ENCODE measurements at regions not wholly inside any gene's neighbourhood (a gene's known extent, or its start where the extent isn't known, plus 50 kb on each side); places are given as distances from the start of the nearest gene placed in this dataset.

DNA sequence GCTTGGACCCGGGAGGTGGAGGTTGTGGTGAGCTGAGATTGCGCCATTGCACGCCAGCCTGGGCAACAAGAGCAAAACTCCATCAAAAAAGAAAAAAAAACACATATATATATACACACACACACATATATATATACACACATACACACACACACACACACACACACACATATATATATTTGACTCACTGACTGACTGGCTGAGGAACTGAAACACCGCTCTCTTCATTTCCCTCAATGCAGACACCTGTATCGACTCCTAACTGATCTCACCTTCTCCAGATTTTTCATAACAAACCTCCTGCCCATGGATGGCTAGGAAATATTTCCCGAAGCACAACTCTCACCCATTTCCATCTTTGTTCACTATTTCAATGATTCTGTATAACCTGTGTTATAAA lies 140.7 kb upstream of the ANO3 start:
- Histone ChIP-seq H3K27ac (ENCODE audit: low read length) (no peak overlapping the region), H3K9me3 (ENCODE audit: control insufficient read depth, low read depth, low read length) (no peaks in the 10 kb centered on the region), H3K4me1 (ENCODE audit: control insufficient read depth, low read depth, low read length) (no peaks in the 10 kb centered on the region), H3K9ac (ENCODE audit: low read length) (no peak overlapping the region), H3K27me3 (ENCODE audit: control insufficient read depth, insufficient read depth, low read length) (no peaks in the 10 kb centered on the region), H3K36me3 (ENCODE audit: control insufficient read depth, low read depth, low read length) (no peaks in the 10 kb centered on the region), H3K4me3 (ENCODE audit: low read length) (no peak overlapping the region)

DNA sequence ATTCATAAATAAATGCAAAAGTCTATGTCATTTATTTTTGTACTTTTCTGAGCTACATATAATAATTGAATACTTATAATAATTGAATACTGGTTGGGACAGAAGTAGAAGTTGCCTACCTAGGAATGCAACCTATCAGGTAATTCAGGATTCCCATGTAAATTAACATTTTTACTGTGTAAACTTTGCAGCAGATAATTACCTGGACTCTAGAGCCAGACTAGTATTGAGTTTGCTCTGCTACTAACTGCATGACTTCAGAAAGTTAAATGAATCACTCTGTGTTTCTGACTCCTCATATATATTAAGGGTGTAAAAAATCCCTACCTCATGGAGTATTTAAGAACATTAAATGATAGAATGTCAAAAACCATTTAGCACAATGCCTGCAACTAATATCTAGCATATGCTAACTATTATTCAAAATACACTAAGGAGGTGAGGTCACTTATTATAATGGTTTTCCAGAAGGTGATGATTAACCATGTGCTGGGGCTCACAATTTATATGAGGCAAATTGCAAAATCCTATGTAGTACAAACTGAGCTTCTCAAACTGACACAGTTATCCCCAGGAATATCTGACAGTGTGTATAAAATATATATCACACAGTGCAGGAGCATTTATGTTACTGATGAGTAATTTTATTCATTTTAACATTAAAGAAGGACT lies 138.1 kb upstream of the ANO3 start:
- Histone ChIP-seq H3K9me3 (ENCODE audit: control insufficient read depth, low read depth, low read length) (no peaks in the 10 kb centered on the region), H3K27ac (ENCODE audit: low read length) (no peak overlapping the region), H3K36me3 (ENCODE audit: control insufficient read depth, low read depth, low read length) (no peaks in the 10 kb centered on the region), H3K4me1 (ENCODE audit: control insufficient read depth, low read depth, low read length) (no peaks in the 10 kb centered on the region), H3K4me3 (ENCODE audit: low read length) (no peak overlapping the region), H3K27me3 (ENCODE audit: control insufficient read depth, insufficient read depth, low read length) (no peaks in the 10 kb centered on the region), H3K9ac (ENCODE audit: low read length) (no peak overlapping the region)

DNA sequence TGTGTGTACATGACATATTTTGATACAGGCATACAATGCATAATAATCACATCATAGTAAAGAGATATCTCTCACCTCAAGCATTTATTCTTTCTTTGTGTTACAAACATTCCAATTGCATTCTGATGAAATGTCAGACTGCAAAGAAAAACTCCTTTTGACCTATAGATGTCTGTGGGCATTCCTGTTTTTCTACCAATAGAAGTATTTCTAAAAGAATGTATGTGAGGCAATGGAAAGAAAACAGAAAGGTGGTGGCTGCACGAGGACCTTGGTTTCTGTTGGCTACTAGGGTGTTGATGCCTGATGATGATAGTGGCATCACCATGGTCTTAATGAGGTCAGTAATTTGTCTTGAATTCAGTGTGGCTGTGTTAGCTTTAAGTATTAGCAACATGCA lies 137.0 kb upstream of the ANO3 start:
- H3K36me3 ChIP-seq (ENCODE audit: control insufficient read depth, low read depth, low read length), result no peaks in the 10 kb centered on the region
- H3K27me3 ChIP-seq (ENCODE audit: control insufficient read depth, insufficient read depth, low read length), result no peaks in the 10 kb centered on the region
- no peak overlapping the region for H3K27ac ChIP-seq (ENCODE audit: low read length)
- no peak overlapping the region for H3K4me3 ChIP-seq (ENCODE audit: low read length)
- no peak overlapping the region for H3K9ac ChIP-seq (ENCODE audit: low read length)
- no peaks in the 10 kb centered on the region for H3K4me1 ChIP-seq (ENCODE audit: control insufficient read depth, low read depth, low read length)
- no peaks in the 10 kb centered on the region for H3K9me3 ChIP-seq (ENCODE audit: control insufficient read depth, low read depth, low read length)

DNA sequence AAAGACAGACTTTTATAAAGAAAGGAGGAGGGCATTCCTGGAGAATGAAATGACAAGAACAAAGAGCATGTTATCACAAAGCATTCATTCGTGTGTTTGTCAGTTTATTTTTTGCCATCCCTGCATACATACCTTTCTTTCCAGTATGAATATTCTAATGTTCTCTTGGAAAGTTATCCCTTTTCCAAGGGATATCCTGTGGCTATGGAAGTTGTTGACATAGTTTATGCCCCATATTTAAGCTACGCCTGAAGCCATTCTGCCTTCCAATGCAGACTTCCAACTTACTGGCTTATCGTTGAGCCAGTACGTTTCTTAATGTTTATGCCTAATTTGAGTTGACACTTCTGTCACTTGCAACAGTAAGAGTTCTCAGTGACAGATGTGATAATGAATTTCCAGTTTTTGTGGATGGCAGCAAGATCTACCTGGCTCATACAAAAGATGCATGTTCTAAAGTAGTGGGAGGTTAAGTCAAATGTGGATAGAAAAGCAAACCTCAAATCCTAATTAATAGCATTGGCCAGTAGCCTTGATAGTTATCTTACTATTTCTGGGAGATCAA lies 133.3 kb upstream of the ANO3 start:
- no peaks in the 10 kb centered on the region for H3K9me3 ChIP-seq (ENCODE audit: control insufficient read depth, low read depth, low read length)
- H3K4me1 ChIP-seq (ENCODE audit: control insufficient read depth, low read depth, low read length), result no peaks in the 10 kb centered on the region
- H3K36me3 ChIP-seq (ENCODE audit: control insufficient read depth, low read depth, low read length), result no peaks in the 10 kb centered on the region
- no peak overlapping the region for H3K27ac ChIP-seq (ENCODE audit: low read length)
- H3K9ac ChIP-seq (ENCODE audit: low read length), result no peak overlapping the region
- H3K4me3 ChIP-seq (ENCODE audit: low read length), result no peak overlapping the region
- H3K27me3 ChIP-seq (ENCODE audit: control insufficient read depth, insufficient read depth, low read length), result no peaks in the 10 kb centered on the region

DNA sequence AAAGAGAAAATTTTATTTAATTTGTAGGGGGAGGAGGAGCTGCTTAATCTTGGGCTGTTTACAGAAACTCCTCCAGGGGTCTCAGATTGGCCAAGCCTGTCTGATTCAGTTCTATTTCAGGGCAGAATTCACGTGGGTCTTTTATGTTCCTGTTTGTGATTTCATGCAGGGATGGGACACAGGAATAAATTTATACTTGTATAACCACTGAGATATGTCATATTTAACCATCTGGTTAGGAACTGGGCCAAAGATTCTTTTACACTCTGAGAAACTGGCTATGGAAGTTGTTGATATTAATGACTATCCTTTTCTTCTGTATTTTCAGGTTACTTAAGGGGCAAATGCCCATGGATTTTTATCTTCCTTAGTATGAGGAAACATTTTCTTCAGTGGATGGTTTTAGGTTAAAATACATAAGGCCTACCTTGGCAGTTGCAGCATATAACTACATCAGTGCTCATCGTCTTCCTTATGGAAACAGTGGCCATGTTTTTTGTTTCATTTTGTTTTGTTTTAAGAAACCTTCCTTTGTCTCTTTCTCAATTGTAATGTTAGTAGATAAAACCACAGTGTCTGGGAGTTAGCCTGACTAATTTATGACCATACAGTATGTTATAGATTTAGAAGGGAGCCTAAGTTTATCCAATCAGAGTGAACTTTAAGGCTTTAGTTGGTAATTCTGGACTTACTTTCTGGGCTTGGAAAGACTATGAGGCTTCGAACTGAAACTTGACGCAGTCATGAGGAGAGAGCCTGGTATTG lies 132.4 kb upstream of the ANO3 start:
- Histone ChIP-seq H3K4me1 (ENCODE audit: control insufficient read depth, low read depth, low read length) (no peaks in the 10 kb centered on the region), H3K36me3 (ENCODE audit: control insufficient read depth, low read depth, low read length) (no peaks in the 10 kb centered on the region), H3K27me3 (ENCODE audit: control insufficient read depth, insufficient read depth, low read length) (no peaks in the 10 kb centered on the region), H3K9me3 (ENCODE audit: control insufficient read depth, low read depth, low read length) (no peaks in the 10 kb centered on the region), H3K27ac (ENCODE audit: low read length) (no peak overlapping the region), H3K9ac (ENCODE audit: low read length) (no peak overlapping the region), H3K4me3 (ENCODE audit: low read length) (no peak overlapping the region)

DNA sequence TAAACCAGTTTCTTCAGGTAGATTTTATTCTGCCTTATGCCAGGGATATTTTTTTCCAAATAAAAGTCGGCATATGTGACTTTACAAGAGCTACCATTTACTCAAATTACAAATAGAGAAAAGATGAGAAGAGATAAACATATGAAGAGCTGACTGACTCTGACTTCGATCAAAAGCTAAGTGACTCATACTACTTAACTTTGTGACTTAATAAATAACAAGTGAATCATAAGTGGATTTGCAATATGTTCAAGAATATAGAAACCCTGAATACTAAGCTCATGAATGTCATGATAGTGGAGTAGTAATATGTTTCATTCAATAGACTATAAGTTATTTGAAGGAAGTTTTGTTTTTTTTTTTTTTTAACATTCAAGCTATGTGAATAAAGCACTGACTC lies 130.5 kb upstream of the ANO3 start:
- no peaks in the 10 kb centered on the region for H3K4me1 ChIP-seq (ENCODE audit: control insufficient read depth, low read depth, low read length)
- H3K9me3 ChIP-seq (ENCODE audit: control insufficient read depth, low read depth, low read length), result no peaks in the 10 kb centered on the region
- H3K27ac ChIP-seq (ENCODE audit: low read length), result no peak overlapping the region
- H3K9ac ChIP-seq (ENCODE audit: low read length), result no peak overlapping the region
- H3K36me3 ChIP-seq (ENCODE audit: control insufficient read depth, low read depth, low read length), result no peaks in the 10 kb centered on the region
- H3K27me3 ChIP-seq (ENCODE audit: control insufficient read depth, insufficient read depth, low read length), result no peaks in the 10 kb centered on the region
- no peak overlapping the region for H3K4me3 ChIP-seq (ENCODE audit: low read length)

DNA sequence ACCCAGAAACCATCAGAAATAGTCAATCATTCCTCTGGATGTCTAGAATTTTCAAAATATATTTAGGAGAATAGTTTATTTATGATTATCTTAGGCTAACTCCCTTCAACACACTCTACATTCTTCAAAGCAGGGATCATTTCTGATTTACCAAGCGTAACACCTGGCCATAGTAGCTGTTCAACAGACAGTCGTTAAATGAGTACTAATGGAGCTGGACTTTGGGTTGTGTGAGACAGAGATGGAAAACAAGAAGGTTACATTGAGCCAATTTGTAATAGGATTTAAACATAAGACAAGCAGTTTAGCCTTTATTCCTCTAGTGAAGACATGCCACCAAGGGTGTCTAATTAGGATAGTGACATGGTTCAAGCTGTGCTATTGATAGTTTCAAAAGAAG lies 129.2 kb upstream of the ANO3 start:
- H3K27ac ChIP-seq (ENCODE audit: low read length), result no peak overlapping the region
- no peaks in the 10 kb centered on the region for H3K9me3 ChIP-seq (ENCODE audit: control insufficient read depth, low read depth, low read length)
- no peak overlapping the region for H3K4me3 ChIP-seq (ENCODE audit: low read length)
- H3K4me1 ChIP-seq (ENCODE audit: control insufficient read depth, low read depth, low read length), result no peaks in the 10 kb centered on the region
- H3K27me3 ChIP-seq (ENCODE audit: control insufficient read depth, insufficient read depth, low read length), result no peaks in the 10 kb centered on the region
- no peaks in the 10 kb centered on the region for H3K36me3 ChIP-seq (ENCODE audit: control insufficient read depth, low read depth, low read length)
- no peak overlapping the region for H3K9ac ChIP-seq (ENCODE audit: low read length)

DNA sequence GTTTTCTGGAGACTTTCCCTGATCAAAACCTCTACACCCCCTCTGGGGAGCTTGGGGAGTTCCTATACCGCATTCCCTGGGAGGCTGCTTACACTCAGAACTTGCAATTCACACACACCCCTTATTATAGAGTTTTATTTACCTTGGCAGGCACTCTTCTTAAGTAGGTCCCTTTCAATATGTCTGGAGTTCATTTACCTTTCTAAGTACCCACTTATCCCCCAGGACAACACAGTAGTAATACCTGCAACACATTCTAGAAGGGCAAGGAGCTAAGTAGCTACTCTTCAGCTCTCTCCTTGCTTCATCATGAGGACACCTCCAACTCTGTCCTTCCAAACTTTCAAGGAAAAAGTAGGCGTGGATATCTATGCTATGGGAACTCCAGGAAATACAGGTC lies 127.8 kb upstream of the ANO3 start:
- H3K36me3 ChIP-seq (ENCODE audit: control insufficient read depth, low read depth, low read length), result no peaks in the 10 kb centered on the region
- H3K27ac ChIP-seq (ENCODE audit: low read length), result no peak overlapping the region
- no peaks in the 10 kb centered on the region for H3K9me3 ChIP-seq (ENCODE audit: control insufficient read depth, low read depth, low read length)
- no peaks in the 10 kb centered on the region for H3K4me1 ChIP-seq (ENCODE audit: control insufficient read depth, low read depth, low read length)
- no peaks in the 10 kb centered on the region for H3K27me3 ChIP-seq (ENCODE audit: control insufficient read depth, insufficient read depth, low read length)
- no peak overlapping the region for H3K9ac ChIP-seq (ENCODE audit: low read length)
- no peak overlapping the region for H3K4me3 ChIP-seq (ENCODE audit: low read length)

DNA sequence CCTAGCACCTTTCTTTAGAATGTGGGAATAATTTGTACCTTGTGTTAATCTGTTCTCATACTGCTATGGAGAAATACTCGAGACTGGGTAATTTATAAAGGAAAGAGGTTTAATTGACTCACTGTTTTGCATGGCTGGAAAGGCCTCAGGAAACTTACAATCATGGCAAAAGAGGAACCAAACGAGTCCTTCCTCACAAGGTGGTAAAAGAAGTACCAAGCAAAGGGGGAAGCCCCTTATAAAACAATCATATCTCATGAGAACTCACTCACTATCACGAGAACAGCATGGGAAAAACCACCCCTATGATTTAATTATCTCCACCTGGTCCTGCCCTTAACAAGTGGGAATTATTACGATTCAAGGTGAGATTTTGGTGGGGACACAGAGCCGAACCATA lies 127.1 kb upstream of the ANO3 start:
- H3K27me3 ChIP-seq (ENCODE audit: control insufficient read depth, insufficient read depth, low read length), result no peaks in the 10 kb centered on the region
- H3K9ac ChIP-seq (ENCODE audit: low read length), result no peak overlapping the region
- H3K4me1 ChIP-seq (ENCODE audit: control insufficient read depth, low read depth, low read length), result no peaks in the 10 kb centered on the region
- no peaks in the 10 kb centered on the region for H3K36me3 ChIP-seq (ENCODE audit: control insufficient read depth, low read depth, low read length)
- H3K27ac ChIP-seq (ENCODE audit: low read length), result no peak overlapping the region
- no peak overlapping the region for H3K4me3 ChIP-seq (ENCODE audit: low read length)
- no peaks in the 10 kb centered on the region for H3K9me3 ChIP-seq (ENCODE audit: control insufficient read depth, low read depth, low read length)

DNA sequence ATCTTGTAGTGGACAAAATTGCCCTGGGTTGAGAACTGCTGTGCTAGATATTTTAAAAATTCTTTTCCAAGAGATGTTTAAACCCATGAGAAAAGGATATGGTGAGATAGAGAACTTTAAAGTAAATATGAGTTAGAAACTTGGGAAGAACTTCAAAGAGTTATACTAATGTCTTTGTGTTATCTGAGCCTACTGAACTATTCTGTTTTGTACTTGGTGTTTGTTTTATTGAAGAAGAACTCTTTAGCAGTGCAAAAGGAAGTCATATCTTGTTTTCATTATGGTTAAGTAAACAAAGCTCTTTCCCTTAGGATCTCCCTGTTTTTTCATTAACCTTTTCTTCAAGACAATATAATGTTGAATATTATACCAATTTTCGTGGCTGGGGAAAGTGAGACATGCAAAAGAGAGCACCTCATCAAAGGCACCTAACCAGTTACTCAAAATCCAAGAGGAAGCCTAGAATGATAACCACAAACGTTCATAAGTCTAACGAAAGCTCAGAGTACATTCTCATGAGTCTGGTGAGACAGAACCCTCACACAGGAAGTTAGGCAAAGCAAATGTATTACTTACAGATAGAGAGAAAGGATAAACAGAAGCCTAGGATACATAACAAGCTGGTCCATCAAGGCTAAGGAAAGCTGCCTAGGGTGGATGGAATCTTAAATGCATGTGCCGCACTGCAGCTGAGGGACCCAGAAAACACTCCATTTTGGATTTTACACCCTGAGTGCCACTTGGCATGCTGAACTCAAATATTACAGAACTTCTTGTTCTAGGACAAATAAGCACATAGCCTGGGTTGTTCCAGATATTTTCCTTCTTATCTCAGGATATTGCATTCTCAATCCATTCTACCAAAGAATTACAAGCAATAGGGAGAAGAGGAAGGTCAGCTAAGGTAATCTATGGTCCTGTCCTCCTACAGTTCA lies 112.5 kb upstream of the ANO3 start:
- Histone ChIP-seq H3K9me3 (ENCODE audit: control insufficient read depth, low read depth, low read length) (peaks cover 6% of the 10 kb centered on the region), H3K9ac (ENCODE audit: low read length) (no peak overlapping the region), H3K27me3 (ENCODE audit: control insufficient read depth, insufficient read depth, low read length) (no peaks in the 10 kb centered on the region), H3K36me3 (ENCODE audit: control insufficient read depth, low read depth, low read length) (no peaks in the 10 kb centered on the region), H3K4me3 (ENCODE audit: low read length) (no peak overlapping the region), H3K27ac (ENCODE audit: low read length) (no peak overlapping the region), H3K4me1 (ENCODE audit: control insufficient read depth, low read depth, low read length) (no peaks in the 10 kb centered on the region)

DNA sequence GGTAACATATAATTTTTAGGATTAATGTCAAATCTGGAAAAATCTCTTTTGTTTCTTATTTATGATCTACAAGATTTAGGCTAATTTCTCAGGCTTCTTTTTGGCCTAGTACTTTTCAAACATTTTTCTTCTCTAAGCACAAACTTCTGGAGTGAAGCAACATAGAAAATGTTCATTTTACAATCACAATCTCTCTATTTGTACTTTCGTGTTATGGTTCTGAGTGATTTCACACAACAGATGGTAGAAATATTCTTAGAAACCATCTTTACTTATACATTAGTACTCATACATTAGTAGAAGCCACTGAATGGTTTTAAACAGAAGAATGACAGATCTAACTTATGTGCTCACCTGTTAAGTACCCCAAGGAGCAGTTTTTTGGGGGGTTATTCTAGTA lies 106.3 kb upstream of the ANO3 start:
- no peaks in the 10 kb centered on the region for H3K4me1 ChIP-seq (ENCODE audit: control insufficient read depth, low read depth, low read length)
- H3K27ac ChIP-seq (ENCODE audit: low read length), result no peak overlapping the region
- H3K9me3 ChIP-seq (ENCODE audit: control insufficient read depth, low read depth, low read length), result peaks cover 6% of the 10 kb centered on the region
- no peaks in the 10 kb centered on the region for H3K27me3 ChIP-seq (ENCODE audit: control insufficient read depth, insufficient read depth, low read length)
- no peak overlapping the region for H3K4me3 ChIP-seq (ENCODE audit: low read length)
- no peak overlapping the region for H3K9ac ChIP-seq (ENCODE audit: low read length)
- H3K36me3 ChIP-seq (ENCODE audit: control insufficient read depth, low read depth, low read length), result no peaks in the 10 kb centered on the region

Data from iPS-18a (cell line).